Stimulated activated naive CD8-positive, alpha-beta T cell treated with anti-CD3 and anti-CD28 coated beads, Interleukin-15, Interleukin-2, amounts not matched to agents 100 U/mL and 50 U/mL, for 24 hours (primary cell): ENCODE measurements at regions not wholly inside any gene's neighbourhood (a gene's known extent, or its start where the extent isn't known, plus 50 kb on each side); places are given as distances from the start of the nearest gene placed in this dataset.
A peak's percentile ranks its signal among the peaks of the same experiment; 100 is the strongest.

ENCODE experiments used
- ATAC-seq: fragments of 150-1000 bp; cut with Tn5 transposase; one replicate; pipeline ENCODE4 v1.10.0; 2021
- DNase-seq: peaks from one replicate; pipeline ENCODE4 v3.0.0; 2021

DNA sequence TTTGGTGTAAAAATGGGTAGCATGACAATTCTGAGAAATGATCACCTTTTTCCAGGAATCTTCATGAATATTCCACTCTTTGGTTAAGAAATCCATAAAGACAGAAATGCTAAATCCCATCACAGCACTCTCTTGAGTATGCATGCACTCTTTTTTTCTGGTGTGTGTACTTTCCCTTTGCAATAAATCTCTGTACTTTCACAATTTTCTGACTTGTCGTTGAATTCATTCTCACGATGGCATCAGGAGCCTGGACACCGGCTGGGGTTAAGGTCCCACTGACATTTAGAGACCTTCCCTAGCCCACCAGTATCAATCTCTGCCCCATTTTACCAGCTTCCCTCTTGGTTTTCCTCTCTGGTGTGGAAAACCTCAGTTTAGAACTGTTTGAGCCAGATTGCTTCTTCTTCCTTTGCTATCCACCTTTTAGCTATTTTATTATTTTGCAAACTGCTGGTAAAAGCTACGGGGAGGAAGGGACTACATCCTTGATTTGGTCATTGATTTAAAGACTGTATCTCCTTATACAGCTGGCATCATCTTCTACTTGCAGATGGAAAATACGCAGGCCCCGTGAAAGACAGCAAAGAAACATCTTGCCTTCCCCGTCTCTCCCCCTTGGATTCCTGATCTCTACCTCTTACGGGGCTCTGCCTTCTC is 59.9 kb upstream of the ZFR start:
- ATAC-seq: no peak

DNA sequence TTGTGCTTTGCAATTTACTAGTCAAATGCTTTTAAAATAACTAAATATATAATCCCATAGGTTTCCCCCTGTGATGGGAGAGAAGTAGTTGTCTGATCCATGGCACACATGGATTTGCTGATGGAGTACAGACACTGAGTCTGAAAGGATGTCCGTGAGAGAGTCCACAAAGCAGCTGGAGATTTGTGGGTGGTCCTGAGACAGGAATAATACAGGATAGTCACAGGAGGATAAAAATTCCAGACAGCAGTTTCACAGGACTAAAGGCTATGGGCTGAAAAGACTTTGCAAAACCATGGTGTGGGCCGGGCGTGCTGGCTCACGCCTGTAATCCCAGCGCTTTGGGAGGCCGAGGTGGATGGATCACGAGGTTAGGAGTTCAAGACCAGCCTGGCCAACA is 58.7 kb upstream of the ZFR start:
- DNase-seq (no peak), ATAC-seq (no peak)

More for the DNA sequence above, 59.9 kb upstream of the ZFR start:
- DNase-seq: no peak

DNA sequence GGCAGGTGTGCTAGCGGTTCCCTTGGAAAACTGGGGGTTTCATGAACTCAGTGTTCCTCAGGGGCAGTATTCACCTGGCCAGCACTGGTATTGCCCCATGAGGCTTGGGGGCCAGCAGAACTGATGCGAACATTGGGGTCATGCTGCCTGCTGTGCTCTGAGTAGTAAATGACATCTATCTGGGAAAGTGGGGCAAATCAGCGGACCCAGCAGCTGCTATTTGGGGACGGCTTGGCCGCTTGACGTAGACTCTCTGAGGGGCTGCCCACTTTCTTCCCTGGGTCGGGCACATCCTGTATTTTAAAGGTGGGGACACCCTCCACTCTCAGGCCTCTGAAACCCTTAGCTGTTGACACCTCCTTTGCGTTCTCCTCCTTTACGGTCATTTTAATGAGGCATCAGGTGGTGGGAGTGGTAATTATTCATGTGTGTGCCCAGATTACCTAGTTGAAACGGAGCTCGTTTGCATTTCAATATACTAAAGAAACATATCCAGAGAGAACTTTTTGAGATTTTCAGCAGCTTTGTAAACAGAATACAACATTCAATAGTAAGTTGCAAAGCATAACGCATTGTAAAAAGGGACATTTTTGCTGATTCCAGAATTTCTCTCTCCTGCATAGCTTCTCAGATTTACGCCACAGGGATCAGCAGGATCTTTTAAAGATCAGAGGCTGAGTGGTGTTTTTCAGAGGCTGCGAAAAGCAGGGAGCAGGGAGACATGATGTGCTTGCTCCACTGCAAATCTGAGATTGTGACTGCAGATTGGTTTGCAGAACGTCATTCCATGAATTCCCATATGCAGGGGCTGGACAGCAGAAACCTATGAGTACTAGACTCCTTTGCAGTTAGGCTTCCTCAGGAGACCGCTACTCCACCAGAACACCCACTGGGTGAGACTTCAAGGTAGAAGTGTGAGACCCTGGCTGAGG is 56.8 kb upstream of the ZFR start:
- no peak for ATAC-seq
- no peak for DNase-seq

DNA sequence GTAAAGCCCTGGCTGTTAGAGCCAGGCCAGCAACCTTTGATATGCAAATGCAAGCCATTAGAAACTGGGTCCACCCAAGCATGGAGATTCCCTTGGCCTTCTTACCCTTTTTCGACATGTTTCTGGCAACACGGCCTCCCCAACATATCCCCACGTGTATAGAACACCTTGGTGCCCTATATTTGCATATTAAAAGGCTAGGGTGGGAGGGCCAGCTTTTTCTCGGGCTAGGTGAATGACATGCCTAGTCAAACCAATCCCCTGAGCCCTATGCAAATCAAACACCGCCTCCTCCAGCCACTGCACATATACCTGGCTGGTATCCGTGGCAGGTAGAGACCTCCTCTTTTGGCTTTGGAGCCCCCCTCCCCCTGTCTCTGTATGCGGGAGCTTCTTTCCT is 55.6 kb upstream of the ZFR start:
- no peak for DNase-seq
- no peak for ATAC-seq

DNA sequence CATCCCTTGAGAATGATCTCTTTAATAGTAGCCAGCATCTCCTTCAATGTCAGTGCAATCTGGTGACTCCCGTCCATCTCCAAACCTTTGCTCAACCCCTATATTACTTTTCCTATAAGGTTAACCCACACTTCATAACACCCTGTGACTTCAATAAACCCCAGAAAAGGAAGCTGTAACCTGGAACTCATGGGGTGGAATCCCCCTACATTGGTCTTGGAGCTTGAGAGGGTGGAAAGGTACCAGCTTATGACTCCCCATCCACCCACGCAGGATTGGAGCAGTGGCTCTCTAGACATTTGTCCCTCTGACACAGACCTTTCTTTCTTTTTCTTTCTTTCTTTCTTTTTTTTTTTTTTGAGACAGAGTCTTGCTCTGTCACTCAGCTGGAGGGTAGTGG is 54.7 kb upstream of the ZFR start:
- peak; percentile 29 for DNase-seq
- ATAC-seq: peak; percentile 79

DNA sequence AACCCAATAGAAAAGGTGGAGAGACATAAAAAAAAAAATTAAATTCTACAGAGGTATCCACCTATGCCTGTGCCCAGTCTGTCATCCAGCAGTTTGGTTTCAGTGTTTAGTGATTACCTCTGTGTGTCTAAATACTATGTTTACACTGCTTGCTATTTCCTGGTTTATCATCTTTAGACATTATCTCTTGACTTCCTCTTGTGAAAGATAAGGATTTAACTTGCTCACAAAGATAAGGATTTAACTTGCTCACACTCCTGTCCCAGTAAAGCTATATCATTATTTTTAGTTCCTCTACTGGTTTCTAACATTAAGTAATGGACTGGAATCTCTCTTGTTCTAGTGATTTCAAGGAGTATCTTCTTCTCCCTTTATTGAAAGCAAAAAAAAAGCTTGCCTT is 53.9 kb upstream of the ZFR start:
- DNase-seq (no peak), ATAC-seq (no peak)

DNA sequence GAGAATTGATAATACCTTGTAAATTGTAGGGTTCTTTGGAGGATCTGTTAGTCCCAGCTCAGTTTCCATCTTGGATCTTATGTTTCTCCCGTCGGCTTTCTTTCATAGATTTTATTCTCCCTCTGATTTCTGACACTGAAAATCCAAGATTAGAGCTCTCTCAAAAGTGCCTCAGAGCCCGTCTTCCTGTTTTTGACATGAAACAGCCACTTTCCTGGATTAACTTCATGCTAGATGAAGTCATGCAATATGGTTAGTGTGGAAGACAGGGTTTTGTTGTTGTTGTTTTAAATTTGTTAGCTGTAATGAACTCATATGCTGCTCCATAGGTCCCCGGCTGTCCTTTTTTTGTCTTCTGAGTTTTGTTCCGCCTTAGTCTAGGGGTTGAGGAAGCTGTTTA is 51.6 kb upstream of the ZFR start:
- ATAC-seq (no peak), DNase-seq (no peak)

DNA sequence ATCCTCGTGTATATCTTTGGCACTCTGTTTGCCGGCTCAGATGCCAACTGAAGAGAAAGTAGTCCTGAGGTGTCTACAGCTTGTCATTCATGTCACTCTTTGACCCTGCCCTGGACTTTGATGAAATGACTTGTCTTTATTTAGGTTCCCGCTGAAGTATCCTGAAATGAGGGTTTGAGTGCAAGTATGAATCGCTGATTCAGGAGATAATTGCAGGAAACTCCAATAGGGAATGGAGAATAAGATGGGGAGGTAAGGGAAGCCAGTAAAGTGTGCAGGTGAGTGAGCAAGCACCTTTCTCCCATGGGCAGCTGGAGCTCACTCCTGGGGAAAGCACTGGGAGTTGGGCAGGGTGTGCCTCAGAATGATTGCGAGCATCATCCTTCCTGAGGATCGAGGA is 50.3 kb upstream of the ZFR start:
- DNase-seq (no peak), ATAC-seq (no peak)
